Spinal cord (tissue), 9 donors: ENCODE measurements at regions not wholly inside any gene's neighbourhood (a gene's known extent, or its start where the extent isn't known, plus 50 kb on each side); places are given as distances from the start of the nearest gene placed in this dataset.
A peak's percentile ranks its signal among the peaks of the same experiment; 100 is the strongest.

Source experiments
- DNase-seq, 6 donors: peaks; one replicate each; pipeline versions ENCODE4 v3.0.0 to v3.0.0-alpha.2; 2013 to 2015; ENCODE audit warnings: low spot score in 6 of 6, low read depth in 4 of 6
- H3K27ac ChIP-seq: one replicate; pipeline ENCODE4 v1.5.1; 2013; ENCODE audit warnings: low read depth, low read length, control low read depth
- H3K27me3 ChIP-seq: one replicate; pipeline ENCODE4 v1.6.1; 2013; ENCODE audit warnings: low read length; ENCODE audit not compliant: control insufficient read depth, insufficient read depth
- H3K36me3 ChIP-seq: one replicate; pipeline ENCODE4 v1.6.1; 2013; ENCODE audit warnings: low read length; ENCODE audit not compliant: control insufficient read depth, insufficient read depth
- H3K4me1 ChIP-seq: one replicate; pipeline ENCODE4 v1.6.1; 2013; ENCODE audit warnings: low read length; ENCODE audit not compliant: control insufficient read depth, insufficient read depth
- H3K4me3 ChIP-seq: one replicate; pipeline ENCODE4 v1.5.1; 2013; ENCODE audit warnings: low read depth, low read length, control low read depth
- H3K9me3 ChIP-seq: one replicate; pipeline ENCODE4 v1.6.1; 2013; ENCODE audit warnings: low read length; ENCODE audit not compliant: control insufficient read depth, insufficient read depth
- WGBS: methylation state at CpG from one replicate; pipeline ENCODE4 v1.1.5; 2013; ENCODE audit warnings: missing lambda C conversion rate; ENCODE audit not compliant: insufficient coverage; 5-methylcytosine and 5-hydroxymethylcytosine counted together
- donor health status: healthy.

DNA sequence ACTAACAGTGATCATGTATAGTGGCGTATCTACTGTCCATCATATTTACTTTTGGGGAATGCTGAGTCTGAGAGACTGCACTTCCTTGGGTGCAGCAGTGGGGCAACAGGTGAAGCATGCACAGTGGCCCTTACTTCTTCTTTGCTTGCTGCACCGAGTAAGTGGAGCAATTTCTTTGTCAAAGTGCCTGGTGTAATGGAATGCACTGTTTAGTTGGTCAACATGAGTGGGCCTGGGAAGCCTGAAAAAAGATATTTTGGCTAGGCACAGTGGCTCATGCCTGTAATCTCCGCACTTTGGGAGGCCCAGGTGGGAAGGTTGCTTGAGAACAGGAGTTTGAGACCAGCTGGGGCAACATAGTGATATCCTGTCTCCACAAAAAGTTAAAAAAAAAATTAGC is 94.9 kb downstream of the OLFM4 start:
- 95% methylated on average over 3 of the region's 3 CpGs for WGBS

GRCh38 chr13:53124623-53125022 is 96.0 kb downstream of the OLFM4 start:
- Histone ChIP-seq H3K27ac (no peak overlapping the region), H3K4me3 (no peak overlapping the region), H3K4me1 (no peaks in the 10 kb centered on the region), H3K9me3 (no peaks in the 10 kb centered on the region), H3K27me3 (no peaks in the 10 kb centered on the region), H3K36me3 (no peaks in the 10 kb centered on the region)
- WGBS: 88% methylated on average over 2 of the region's 3 CpGs
- DNase-seq: peak in 1 of 6 donors; percentile 23

More for the DNA sequence above, 94.9 kb downstream of the OLFM4 start:
- Histone ChIP-seq H3K4me3 (no peak overlapping the region), H3K27ac (no peak overlapping the region), H3K27me3 (no peaks in the 10 kb centered on the region), H3K36me3 (no peaks in the 10 kb centered on the region), H3K9me3 (no peaks in the 10 kb centered on the region), H3K4me1 (no peaks in the 10 kb centered on the region)
- no peak for DNase-seq

GRCh38 chr13:53126841-53127245 is 98.2 kb downstream of the OLFM4 start:
- no peaks in the 10 kb centered on the region for H3K9me3 ChIP-seq
- no CpG with 5 or more reads among the region's 1 CpG for WGBS
- H3K27ac ChIP-seq: no peak overlapping the region

GRCh38 chr13:53127373-53127772 is 98.8 kb downstream of the OLFM4 start:
- H3K4me3 ChIP-seq: no peak overlapping the region
- H3K27me3 ChIP-seq: no peaks in the 10 kb centered on the region
- H3K36me3 ChIP-seq: no peaks in the 10 kb centered on the region
- WGBS: 67% methylated on average over 2 of the region's 2 CpGs
- no peaks in the 10 kb centered on the region for H3K4me1 ChIP-seq
- H3K27ac ChIP-seq: no peak overlapping the region
- DNase-seq: no peak
- H3K9me3 ChIP-seq: no peaks in the 10 kb centered on the region

More at GRCh38 chr13:53126841-53127245, 98.2 kb downstream of the OLFM4 start:
- Histone ChIP-seq H3K4me1 (no peaks in the 10 kb centered on the region), H3K36me3 (no peaks in the 10 kb centered on the region), H3K4me3 (no peak overlapping the region), H3K27me3 (no peaks in the 10 kb centered on the region)
- peak in 2 of 6 donors; percentile 79 to 86 for DNase-seq

DNA sequence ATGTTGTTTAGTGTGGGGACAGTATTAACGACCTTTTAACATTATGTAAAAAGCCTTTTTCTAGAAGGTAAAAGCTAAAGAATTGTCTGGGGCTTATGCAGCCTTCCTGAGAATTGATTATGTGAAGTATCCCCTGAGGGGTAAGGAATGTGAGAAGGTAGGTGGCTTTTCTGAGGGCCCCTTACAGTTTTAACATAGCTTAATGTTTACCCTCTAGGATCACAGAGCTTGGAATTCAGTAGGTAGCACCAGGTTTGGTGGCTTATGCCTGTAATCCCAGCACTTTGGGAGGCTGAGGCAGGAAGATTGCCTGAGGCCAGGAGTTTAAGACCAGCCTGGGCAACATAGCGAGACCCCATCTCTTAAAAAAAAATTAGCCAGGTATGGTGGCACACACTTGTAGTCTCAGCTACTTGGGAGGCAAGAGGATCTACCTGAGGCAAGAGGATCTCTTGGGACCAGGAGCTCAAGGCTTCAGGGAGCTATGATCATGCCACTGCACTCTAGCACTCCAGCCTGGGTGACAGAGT is 101.3 kb downstream of the OLFM4 start:
- no peaks in the 10 kb centered on the region for H3K4me1 ChIP-seq
- no peak overlapping the region for H3K4me3 ChIP-seq
- no peaks in the 10 kb centered on the region for H3K27me3 ChIP-seq
- WGBS: 100% methylated on average over 1 of the region's 2 CpGs
- no peak overlapping the region for H3K27ac ChIP-seq
- no peaks in the 10 kb centered on the region for H3K9me3 ChIP-seq
- no peak for DNase-seq
- H3K36me3 ChIP-seq: no peaks in the 10 kb centered on the region

DNA sequence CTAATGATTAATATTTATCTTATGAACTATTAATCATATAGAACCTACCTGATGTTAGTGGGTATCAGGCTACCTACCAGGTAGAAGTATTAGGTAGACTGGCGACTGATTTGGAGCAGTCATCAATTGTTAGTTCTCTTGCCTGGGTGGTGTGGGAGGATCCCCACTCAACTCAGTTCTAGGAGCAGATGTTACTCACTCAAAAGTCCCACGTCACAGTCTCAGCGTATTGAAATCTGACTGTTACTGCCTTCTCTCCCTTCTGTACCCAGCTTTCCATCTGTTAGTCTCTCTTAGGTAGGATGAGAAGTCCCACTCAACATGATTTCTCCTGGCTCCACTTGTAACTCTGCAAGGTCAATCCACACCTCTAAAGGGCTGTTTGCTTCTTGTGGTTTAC is 102.7 kb downstream of the OLFM4 start:
- Histone ChIP-seq H3K27ac (no peak overlapping the region), H3K27me3 (no peaks in the 10 kb centered on the region), H3K4me1 (no peaks in the 10 kb centered on the region), H3K4me3 (no peak overlapping the region), H3K9me3 (no peaks in the 10 kb centered on the region), H3K36me3 (no peaks in the 10 kb centered on the region)
- WGBS: no CpG with 5 or more reads among the region's 3 CpGs
- DNase-seq: no peak

GRCh38 chr13:53135301-53135700 is 106.7 kb downstream of the OLFM4 start:
- WGBS: 100% methylated on average over 1 of the region's 2 CpGs
- DNase-seq: no peak
- Histone ChIP-seq H3K27me3 (no peaks in the 10 kb centered on the region), H3K4me3 (no peak overlapping the region), H3K36me3 (no peaks in the 10 kb centered on the region), H3K27ac (no peak overlapping the region), H3K9me3 (no peaks in the 10 kb centered on the region), H3K4me1 (peaks cover 8% of the 10 kb centered on the region)

DNA sequence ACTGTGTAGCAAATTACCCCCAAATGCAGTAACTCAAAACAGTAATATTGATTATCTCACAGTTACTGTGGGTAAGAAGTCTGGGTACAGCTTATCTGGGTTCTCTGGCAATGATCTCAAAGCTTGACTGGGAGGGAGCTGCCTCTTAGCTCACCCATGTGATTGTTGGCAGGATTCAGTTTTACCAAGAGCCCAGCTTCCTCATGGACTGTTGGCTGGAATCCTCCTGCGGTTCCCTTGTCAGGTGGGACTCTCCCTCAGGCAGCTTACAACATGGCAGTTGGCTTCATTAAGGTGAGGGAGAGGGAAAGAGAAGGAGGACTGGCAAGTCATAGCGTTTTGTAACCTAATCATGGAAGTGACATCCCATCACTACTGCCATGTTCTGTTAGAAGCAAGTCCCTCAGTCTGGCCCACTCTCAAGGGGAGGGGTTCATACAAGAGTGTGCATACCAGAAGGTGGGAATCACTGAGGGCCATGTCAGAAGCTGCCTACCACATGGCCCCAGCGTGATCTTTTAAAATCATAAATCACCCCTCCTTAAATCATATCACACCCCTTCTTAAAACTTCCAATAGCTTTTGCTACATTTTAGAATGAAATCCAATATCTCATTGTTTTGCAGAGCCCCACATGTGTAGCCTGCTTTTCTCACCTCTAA is 108.1 kb downstream of the OLFM4 start:
- H3K4me3 ChIP-seq: no peak overlapping the region
- H3K9me3 ChIP-seq: no peaks in the 10 kb centered on the region
- DNase-seq: no peak
- no peaks in the 10 kb centered on the region for H3K36me3 ChIP-seq
- H3K27me3 ChIP-seq: no peaks in the 10 kb centered on the region
- H3K27ac ChIP-seq: no peak overlapping the region
- peaks cover 8% of the 10 kb centered on the region for H3K4me1 ChIP-seq
- WGBS: 85% methylated on average over 1 of the region's 3 CpGs

DNA sequence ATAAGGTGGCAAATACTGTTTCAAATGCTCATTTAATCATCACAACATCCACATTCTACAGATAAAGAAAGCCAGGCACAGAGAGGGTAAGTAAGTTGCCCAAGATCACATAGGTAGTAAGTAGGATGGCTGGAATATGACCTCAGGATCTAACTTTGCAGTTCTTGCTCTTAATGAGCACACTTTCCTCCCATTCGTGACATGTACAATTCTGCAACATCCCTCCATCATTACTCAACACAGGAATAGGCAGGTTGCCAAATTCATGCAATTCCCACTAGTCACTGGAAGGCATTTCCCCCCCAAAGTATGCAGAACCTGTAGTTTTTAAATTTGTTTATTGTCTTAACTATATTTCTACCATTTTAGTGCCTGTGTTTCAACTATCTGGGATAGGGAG is 109.2 kb downstream of the OLFM4 start:
- Histone ChIP-seq H3K27me3 (no peaks in the 10 kb centered on the region), H3K9me3 (no peaks in the 10 kb centered on the region), H3K27ac (no peak overlapping the region), H3K4me3 (no peak overlapping the region), H3K36me3 (no peaks in the 10 kb centered on the region), H3K4me1 (peaks cover 8% of the 10 kb centered on the region)
- no CpG with 5 or more reads among the region's 1 CpG for WGBS
- no peak for DNase-seq

- WGBS: 64% methylated on average over 3 of the region's 14 CpGs
- Histone ChIP-seq H3K4me1 (peaks cover 8% of the 10 kb centered on the region), H3K4me3 (no peak overlapping the region), H3K9me3 (no peaks in the 10 kb centered on the region), H3K36me3 (no peaks in the 10 kb centered on the region), H3K27me3 (no peaks in the 10 kb centered on the region), H3K27ac (no peak overlapping the region)
- DNase-seq: peak in 2 of 6 donors; percentile 55 to 73
These were observed 109.9 kb downstream of the OLFM4 start for GRCh38 chr13:53138376-53139036.
